IPS-18a (cell line): ENCODE measurements at regions not wholly inside any gene's neighbourhood (a gene's known extent, or its start where the extent isn't known, plus 50 kb on each side); places are given as distances from the start of the nearest gene placed in this dataset.

Experiments used
- H3K27ac ChIP-seq: one replicate; pipeline ENCODE4 v1.5.1; 2013; ENCODE audit warnings: low read length
- H3K27me3 ChIP-seq: one replicate; pipeline ENCODE4 v1.6.1; 2013; ENCODE audit warnings: mild to moderate bottlenecking, low read length; ENCODE audit not compliant: control insufficient read depth, insufficient read depth
- H3K36me3 ChIP-seq: one replicate; pipeline ENCODE4 v1.6.1; 2013; ENCODE audit warnings: low read depth, low read length; ENCODE audit not compliant: control insufficient read depth
- H3K4me1 ChIP-seq: one replicate; pipeline ENCODE4 v1.6.1; 2013; ENCODE audit warnings: low read depth, low read length; ENCODE audit not compliant: control insufficient read depth
- H3K4me3 ChIP-seq: one replicate; pipeline ENCODE4 v1.5.1; 2013; ENCODE audit warnings: low read length
- H3K9ac ChIP-seq: one replicate; pipeline ENCODE4 v1.6.1; 2013; ENCODE audit warnings: mild to moderate bottlenecking, low read length, moderate library complexity
- H3K9me3 ChIP-seq: one replicate; pipeline ENCODE4 v1.6.1; 2013; ENCODE audit warnings: low read depth, low read length; ENCODE audit not compliant: control insufficient read depth

DNA sequence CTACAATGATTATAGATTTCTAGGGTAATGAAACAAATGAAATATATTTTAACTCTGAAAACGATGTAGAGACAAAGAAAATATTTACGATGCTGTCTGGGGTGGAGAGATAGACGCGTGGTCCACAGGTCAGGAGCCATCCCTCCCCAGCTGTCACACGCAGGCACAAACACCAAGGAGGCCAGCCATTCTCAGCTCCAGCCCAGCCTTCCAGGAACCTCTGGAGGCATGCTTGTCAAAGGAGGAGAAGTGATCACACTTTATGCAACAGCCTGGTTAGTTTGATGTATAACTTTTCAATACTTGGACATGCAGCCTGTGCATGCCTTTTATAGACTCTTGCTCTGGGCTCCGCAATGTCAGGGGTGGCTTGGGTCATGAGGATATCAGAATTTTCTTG, 391.5 kb upstream of the MGMT start:
- Histone ChIP-seq H3K9ac (no peak overlapping the region), H3K4me1 (no peaks in the 10 kb centered on the region), H3K9me3 (peaks cover under 1% of the 10 kb centered on the region), H3K27me3 (no peaks in the 10 kb centered on the region), H3K36me3 (no peaks in the 10 kb centered on the region), H3K4me3 (no peak overlapping the region), H3K27ac (no peak overlapping the region)

DNA sequence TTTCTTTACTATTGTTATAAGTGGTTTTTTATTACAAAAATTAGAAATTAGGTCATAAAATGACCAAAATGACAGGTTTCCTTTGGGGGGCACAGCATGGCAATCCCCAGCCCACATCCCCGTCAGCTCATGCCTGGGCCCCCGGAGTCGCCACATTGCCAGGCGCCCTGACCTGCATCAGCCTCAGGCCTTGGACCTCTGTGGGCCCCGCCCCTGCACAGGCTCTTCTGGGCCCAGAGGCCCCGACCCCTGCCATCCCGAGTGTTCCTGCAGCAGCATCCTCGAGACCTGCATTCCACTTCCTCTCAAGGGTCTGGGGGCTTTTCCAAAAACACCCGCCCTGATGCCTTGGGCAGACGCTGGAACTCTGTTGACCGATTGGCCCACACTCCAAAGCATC, 391.1 kb upstream of the MGMT start:
- H3K27me3 ChIP-seq, result no peaks in the 10 kb centered on the region
- no peak overlapping the region for H3K27ac ChIP-seq
- H3K4me1 ChIP-seq, result no peaks in the 10 kb centered on the region
- no peaks in the 10 kb centered on the region for H3K36me3 ChIP-seq
- H3K4me3 ChIP-seq, result no peak overlapping the region
- no peak overlapping the region for H3K9ac ChIP-seq
- H3K9me3 ChIP-seq, result peaks cover 4% of the 10 kb centered on the region

DNA sequence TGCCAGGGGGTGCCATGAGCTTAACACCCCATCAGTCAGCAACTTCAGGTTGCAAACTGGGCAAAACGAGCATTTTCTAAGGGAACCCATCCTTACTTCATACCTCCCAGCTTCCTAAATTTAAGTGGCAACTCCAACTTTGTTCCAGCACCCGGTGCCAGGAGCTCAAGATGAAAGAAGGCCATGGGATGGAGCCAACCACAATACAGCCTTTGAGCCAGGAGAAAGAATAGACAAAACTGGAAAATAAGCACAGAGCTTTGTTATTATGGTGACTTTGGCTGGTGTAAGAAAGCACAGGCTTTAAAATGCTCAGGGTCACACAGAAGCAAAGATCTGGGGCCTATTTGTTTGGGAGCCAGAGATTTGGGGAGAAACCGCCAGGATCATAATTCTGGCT, 388.7 kb upstream of the MGMT start:
- Histone ChIP-seq H3K4me1 (no peaks in the 10 kb centered on the region), H3K4me3 (no peak overlapping the region), H3K27ac (no peak overlapping the region), H3K27me3 (no peaks in the 10 kb centered on the region), H3K9ac (no peak overlapping the region), H3K9me3 (peaks cover 4% of the 10 kb centered on the region), H3K36me3 (no peaks in the 10 kb centered on the region)

DNA sequence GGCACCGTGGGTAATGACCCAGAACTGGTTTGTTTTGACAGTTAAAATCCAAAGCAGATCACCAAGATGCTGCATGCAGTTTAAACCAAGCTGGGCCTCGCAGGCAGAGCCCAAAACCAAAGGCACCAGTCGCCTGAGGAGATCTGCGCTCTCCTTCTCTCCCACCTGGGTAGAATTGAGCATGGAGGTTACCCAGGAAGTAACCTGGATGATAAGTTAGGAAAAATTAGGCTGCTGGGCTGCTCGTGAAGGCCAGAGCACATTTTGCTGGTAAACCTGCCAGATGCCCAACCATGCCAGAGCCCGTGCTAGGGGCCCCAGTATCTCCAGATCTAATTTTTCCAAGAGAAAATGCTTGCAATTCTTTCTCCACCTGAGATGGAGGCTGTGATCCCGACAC, 388.3 kb upstream of the MGMT start:
- H3K4me1 ChIP-seq, result no peaks in the 10 kb centered on the region
- no peaks in the 10 kb centered on the region for H3K27me3 ChIP-seq
- no peaks in the 10 kb centered on the region for H3K36me3 ChIP-seq
- H3K27ac ChIP-seq, result no peak overlapping the region
- H3K4me3 ChIP-seq, result no peak overlapping the region
- H3K9ac ChIP-seq, result no peak overlapping the region
- H3K9me3 ChIP-seq, result peaks cover 4% of the 10 kb centered on the region

DNA sequence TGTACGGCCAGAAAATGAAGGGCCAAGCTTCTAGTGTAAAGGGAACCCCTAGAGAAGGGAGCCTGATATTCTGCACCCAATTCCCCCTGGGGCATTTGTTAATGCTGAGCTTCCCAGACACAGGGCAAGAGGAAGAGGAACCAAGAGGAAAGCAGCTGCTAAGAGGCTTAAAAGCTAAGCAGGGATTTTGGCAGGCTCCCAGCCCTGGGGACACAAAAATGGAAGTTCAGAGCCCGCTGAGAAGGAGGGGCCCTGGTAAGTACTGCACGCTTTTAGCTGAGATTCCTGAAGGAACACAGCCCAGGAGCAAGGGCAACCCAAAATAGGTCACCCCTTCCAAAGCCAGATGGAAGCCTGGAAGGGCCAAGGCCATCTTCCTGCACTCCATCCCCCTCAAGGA, 387.3 kb upstream of the MGMT start:
- no peak overlapping the region for H3K27ac ChIP-seq
- H3K27me3 ChIP-seq, result no peaks in the 10 kb centered on the region
- H3K4me1 ChIP-seq, result no peaks in the 10 kb centered on the region
- no peak overlapping the region for H3K9ac ChIP-seq
- no peaks in the 10 kb centered on the region for H3K36me3 ChIP-seq
- H3K9me3 ChIP-seq, result peaks cover 4% of the 10 kb centered on the region
- H3K4me3 ChIP-seq, result no peak overlapping the region

DNA sequence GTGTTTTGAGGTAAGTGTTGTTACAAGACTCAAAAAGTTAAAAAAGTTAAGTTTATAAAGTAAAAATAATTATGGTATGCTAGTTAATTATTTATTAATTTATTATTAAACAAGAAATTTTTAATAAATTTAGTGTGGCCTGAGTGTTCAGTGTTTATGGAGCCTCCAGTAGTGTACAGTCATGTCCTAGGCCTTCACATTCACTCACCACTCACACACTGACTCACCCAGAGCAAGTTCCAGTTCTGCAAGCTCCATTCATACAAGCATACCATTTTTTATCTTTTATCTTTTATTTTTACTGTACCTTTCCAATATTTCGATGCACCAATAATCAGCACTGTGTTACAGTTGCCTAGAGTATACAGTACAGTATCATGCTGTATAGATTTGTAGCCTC, 381.2 kb upstream of the MGMT start:
- H3K4me3 ChIP-seq, result no peak overlapping the region
- H3K27ac ChIP-seq, result no peak overlapping the region
- no peaks in the 10 kb centered on the region for H3K36me3 ChIP-seq
- no peak overlapping the region for H3K9ac ChIP-seq
- peaks cover 13% of the 10 kb centered on the region for H3K4me1 ChIP-seq
- H3K9me3 ChIP-seq, result peaks cover under 1% of the 10 kb centered on the region
- no peaks in the 10 kb centered on the region for H3K27me3 ChIP-seq

DNA sequence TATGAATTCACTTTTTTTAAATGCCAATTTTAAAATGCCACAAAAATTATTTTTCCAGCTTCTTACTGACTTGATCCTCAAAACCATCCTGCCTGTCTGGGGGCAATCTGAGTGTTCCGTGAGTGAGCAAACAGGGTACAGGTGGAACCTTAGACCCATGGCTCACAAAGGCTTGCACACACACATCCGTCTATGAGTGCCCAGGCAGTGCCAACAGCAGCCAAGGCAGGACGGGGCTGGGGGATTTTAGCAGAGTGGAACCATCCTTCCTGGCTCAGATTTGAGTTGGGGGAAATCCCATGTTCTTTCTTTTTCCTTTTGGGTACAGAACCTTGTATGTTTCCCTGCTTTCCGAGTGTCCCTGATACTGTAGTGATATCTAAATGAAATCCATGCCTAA, 377.7 kb upstream of the MGMT start:
- Histone ChIP-seq H3K4me1 (peaks cover 13% of the 10 kb centered on the region), H3K27ac (no peak overlapping the region), H3K27me3 (no peaks in the 10 kb centered on the region), H3K36me3 (no peaks in the 10 kb centered on the region), H3K4me3 (no peak overlapping the region), H3K9me3 (no peaks in the 10 kb centered on the region), H3K9ac (no peak overlapping the region)

DNA sequence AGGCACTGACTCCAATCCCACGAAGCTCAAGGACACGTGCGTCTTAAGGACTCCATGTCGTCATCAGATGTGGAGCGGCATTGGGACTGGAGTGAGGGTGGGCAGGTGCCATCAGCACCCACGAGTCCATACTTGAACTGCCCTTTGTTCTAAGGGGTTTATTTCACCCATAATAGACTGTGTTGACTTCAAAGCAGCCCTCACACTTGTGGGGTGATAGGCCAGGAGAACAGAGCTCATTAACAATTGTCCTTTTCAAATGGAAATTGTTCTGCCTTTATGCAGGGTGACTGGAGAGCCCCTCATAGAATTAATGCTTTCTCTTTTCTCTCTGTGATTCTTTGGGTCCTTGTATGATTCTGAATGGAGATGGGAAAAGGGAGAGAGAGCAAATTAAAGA, 376.9 kb upstream of the MGMT start:
- no peak overlapping the region for H3K9ac ChIP-seq
- no peak overlapping the region for H3K27ac ChIP-seq
- H3K36me3 ChIP-seq, result no peaks in the 10 kb centered on the region
- no peak overlapping the region for H3K4me3 ChIP-seq
- H3K9me3 ChIP-seq, result no peaks in the 10 kb centered on the region
- H3K27me3 ChIP-seq, result no peaks in the 10 kb centered on the region
- peaks cover 13% of the 10 kb centered on the region for H3K4me1 ChIP-seq

DNA sequence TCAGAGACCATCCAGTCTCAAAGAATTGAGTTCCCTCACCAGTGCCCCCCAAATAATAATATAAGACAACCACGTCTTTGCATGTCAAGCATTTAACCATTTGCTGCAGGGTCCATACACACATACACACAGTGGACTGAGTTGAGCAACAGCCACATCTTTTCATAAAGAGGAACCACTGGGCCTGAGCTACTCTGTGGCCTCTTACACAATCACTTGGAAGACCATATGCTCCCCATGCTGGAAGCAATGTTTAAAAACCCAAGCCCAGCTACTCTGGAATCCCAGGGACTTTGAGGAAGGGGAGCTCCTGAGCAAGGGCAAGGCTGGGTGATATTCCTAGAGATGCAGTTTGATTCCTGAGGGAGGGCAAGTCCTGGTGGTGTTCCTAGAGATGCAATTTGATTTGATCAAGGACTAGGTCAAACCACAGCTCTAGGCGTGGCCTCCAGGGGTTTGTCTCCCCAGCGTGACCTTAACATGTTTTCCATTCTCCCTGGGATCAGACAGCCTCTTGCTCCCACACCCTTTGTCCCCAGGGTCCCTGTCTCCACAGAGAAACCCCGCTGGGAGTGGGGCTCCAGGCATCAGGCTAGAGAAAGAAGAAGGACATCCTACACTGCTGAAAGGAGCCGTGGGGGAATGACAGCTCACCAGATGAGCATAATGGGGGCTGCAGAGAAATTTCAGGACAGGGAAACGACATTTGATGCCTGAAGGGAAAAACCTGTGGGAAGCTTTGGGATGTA, 376.2 kb upstream of the MGMT start:
- Histone ChIP-seq H3K9me3 (no peaks in the 10 kb centered on the region), H3K9ac (no peak overlapping the region), H3K4me1 (peaks cover 13% of the 10 kb centered on the region), H3K4me3 (no peak overlapping the region), H3K27ac (no peak overlapping the region), H3K36me3 (no peaks in the 10 kb centered on the region), H3K27me3 (no peaks in the 10 kb centered on the region)

DNA sequence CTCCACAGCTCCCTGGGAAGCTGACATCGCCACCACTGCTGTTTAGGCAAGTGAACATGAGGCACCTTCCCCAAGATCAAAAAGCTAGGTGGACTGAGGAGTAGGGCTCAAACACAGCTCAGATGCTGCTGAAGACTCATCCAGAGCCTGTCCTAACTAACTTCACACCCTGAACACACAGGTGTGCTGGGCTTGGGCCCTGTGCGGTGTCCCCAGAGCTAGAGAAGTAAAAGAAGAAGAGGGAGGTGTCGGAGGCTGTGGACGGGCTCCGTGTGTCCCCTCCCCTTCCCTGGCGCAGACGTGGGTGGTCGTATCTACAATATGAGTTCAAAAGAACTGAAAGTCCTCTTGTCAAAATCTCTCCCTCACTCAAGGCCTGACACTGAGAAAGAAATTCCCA, 373.4 kb upstream of the MGMT start:
- no peaks in the 10 kb centered on the region for H3K9me3 ChIP-seq

DNA sequence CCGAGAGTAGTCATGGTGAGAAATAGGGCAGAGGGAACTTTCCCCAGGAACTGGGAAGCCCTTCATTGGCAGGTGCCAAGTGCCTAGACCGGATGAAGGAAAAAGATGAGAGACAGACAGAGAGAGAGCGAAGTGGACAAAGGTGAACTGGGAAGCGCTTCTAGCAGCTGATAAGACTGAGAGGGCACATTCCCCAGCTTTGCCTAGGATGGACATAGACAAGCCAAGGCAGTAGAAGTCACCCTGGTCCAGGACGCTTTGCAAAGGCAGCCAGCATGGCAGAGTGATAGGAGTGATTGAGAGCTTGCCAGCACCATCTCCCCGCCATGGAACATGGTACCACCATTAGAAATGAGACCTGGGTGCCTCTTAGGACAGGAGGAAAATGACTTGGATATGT, 372.8 kb upstream of the MGMT start:
- no peak overlapping the region for H3K27ac ChIP-seq
- no peaks in the 10 kb centered on the region for H3K36me3 ChIP-seq
- no peaks in the 10 kb centered on the region for H3K27me3 ChIP-seq
- no peaks in the 10 kb centered on the region for H3K9me3 ChIP-seq
- H3K9ac ChIP-seq, result no peak overlapping the region
- H3K4me1 ChIP-seq, result peaks cover 13% of the 10 kb centered on the region
- H3K4me3 ChIP-seq, result no peak overlapping the region

More for the DNA sequence above, 373.4 kb upstream of the MGMT start:
- H3K27ac ChIP-seq, result no peak overlapping the region
- H3K9ac ChIP-seq, result no peak overlapping the region
- H3K27me3 ChIP-seq, result no peaks in the 10 kb centered on the region
- no peaks in the 10 kb centered on the region for H3K36me3 ChIP-seq
- peaks cover 13% of the 10 kb centered on the region for H3K4me1 ChIP-seq
- H3K4me3 ChIP-seq, result no peak overlapping the region

DNA sequence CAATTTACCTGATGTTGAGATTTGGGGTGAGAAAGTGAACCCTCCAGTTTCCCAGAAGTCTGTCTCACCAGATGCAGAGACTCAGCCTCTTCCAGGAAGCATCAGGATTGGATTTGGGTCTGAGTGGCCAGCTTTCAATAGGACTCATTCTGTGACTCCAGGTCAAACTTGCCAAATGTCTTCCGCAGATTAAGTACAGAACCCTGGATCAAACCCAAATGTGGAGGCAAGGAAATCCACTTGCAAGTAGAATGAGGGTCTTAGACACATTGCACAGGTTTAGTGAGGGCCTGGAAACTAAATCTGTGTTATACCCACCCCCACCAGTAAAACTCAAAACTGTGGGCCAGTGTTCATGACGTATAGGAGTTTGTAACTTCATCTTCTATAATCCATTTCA, 372.2 kb upstream of the MGMT start:
- no peak overlapping the region for H3K27ac ChIP-seq

More for the DNA sequence above, 372.2 kb upstream of the MGMT start:
- H3K27me3 ChIP-seq, result no peaks in the 10 kb centered on the region
- H3K4me3 ChIP-seq, result no peak overlapping the region
- no peak overlapping the region for H3K9ac ChIP-seq
- no peaks in the 10 kb centered on the region for H3K36me3 ChIP-seq
- peaks cover 10% of the 10 kb centered on the region for H3K4me1 ChIP-seq
- H3K9me3 ChIP-seq, result no peaks in the 10 kb centered on the region
